Fibroblast of lung (primary cell): ENCODE measurements at regions not wholly inside any gene's neighbourhood (a gene's known extent, or its start where the extent isn't known, plus 50 kb on each side); places are given as distances from the start of the nearest gene placed in this dataset.

Experiments used
- DNase-seq, 2 donors: peaks; one replicate each; pipeline versions ENCODE4 v3.0.0 to v3.0.0-alpha.2; 2010; ENCODE audit warnings: low read depth in 2 of 2
- H2AFZ ChIP-seq: 2 replicates; pipeline ENCODE4 v1.5.1; 2012; ENCODE audit warnings: low read length, control low read depth, inconsistent platforms
- H3K27ac ChIP-seq: 2 replicates; pipeline ENCODE4 v1.5.1; 2011; ENCODE audit warnings: low read length, control low read depth; ENCODE audit not compliant: insufficient read depth
- H3K27me3 ChIP-seq: 2 replicates; pipeline ENCODE4 v1.5.1; 2011; ENCODE audit warnings: mild to moderate bottlenecking, low read length; ENCODE audit not compliant: control insufficient read depth, insufficient read depth
- H3K36me3 ChIP-seq: 2 replicates; pipeline ENCODE4 v1.5.1; 2011; ENCODE audit warnings: low read length; ENCODE audit not compliant: control insufficient read depth, insufficient read depth
- H3K4me1 ChIP-seq: 2 replicates; pipeline ENCODE4 v1.5.1; 2011; ENCODE audit warnings: low read length; ENCODE audit not compliant: control insufficient read depth, insufficient read depth; ENCODE audit errors: extremely low read depth
- H3K4me2 ChIP-seq: 2 replicates; pipeline ENCODE4 v1.5.1; 2011; ENCODE audit warnings: low read length, control low read depth; ENCODE audit not compliant: insufficient read depth; ENCODE audit errors: extremely low read depth
- H3K4me3 ChIP-seq, 4 experiments: fragments of 200-600 bp in 1 of 4; sonication (generic) in 1 of 4; replicated peaks in 1 of 4; 2 replicates each; pipeline ENCODE4 v1.5.1; 2011 to 2016; ENCODE audit warnings: low read length in 4 of 4, low read depth in 3 of 4, mild to moderate bottlenecking in 3 of 4, control low read depth in 2 of 4, inconsistent platforms in 1 of 4, mixed read lengths in 1 of 4; ENCODE audit not compliant: insufficient read depth in 1 of 4; ENCODE audit errors: control extremely low read depth in 1 of 4
- H3K79me2 ChIP-seq: 2 replicates; pipeline ENCODE4 v1.5.1; 2012; ENCODE audit warnings: mild to moderate bottlenecking, low read length, inconsistent platforms; ENCODE audit not compliant: control insufficient read depth, insufficient read depth
- H3K9ac ChIP-seq: 2 replicates; pipeline ENCODE4 v1.5.1; 2011; ENCODE audit warnings: mild to moderate bottlenecking, low read length, control low read depth; ENCODE audit not compliant: insufficient read depth
- H3K9me3 ChIP-seq: 2 replicates; pipeline ENCODE4 v1.5.1; 2012; ENCODE audit warnings: low read depth, low read length; ENCODE audit not compliant: control insufficient read depth, insufficient read depth
- H4K20me1 ChIP-seq: 2 replicates; pipeline ENCODE4 v1.5.1; 2011; ENCODE audit warnings: low read length; ENCODE audit not compliant: control insufficient read depth, insufficient read depth; ENCODE audit errors: extremely low read depth
- CTCF ChIP-seq, 2 donors: IDR thresholded peaks in 1 of 2; conservative IDR thresholded peaks in 1 of 2; 1 replicate in 1 of 2; 2 replicates in 1 of 2; pipeline ENCODE4 v1.5.1; 2011 to 2012; ENCODE audit warnings: low read length in 2 of 2, control low read depth in 1 of 2, inconsistent platforms in 1 of 2, low read depth in 1 of 2, mild to moderate bottlenecking in 1 of 2
- EZH2 ChIP-seq: IDR thresholded peaks from 2 replicates; pipeline ENCODE4 v1.5.1; 2012; ENCODE audit warnings: low read length, control low read depth, mild to moderate bottlenecking; ENCODE audit errors: missing control alignments

- Histone ChIP-seq H3K9me3 (no peaks in the 10 kb centered on the region), H3K4me3 (no peak overlapping the region), H4K20me1 (no peaks in the 10 kb centered on the region), H3K4me2 (no peak overlapping the region), H2AFZ (no peak overlapping the region), H3K27ac (no peak overlapping the region), H3K4me1 (no peaks in the 10 kb centered on the region), H3K36me3 (no peaks in the 10 kb centered on the region), H3K9ac (no peak overlapping the region), H3K79me2 (no peaks in the 10 kb centered on the region), H3K27me3 (no peaks in the 10 kb centered on the region)
- no peak for TF ChIP-seq CTCF (conservative IDR thresholded peaks at IDR 0.05 in 1 of 2, IDR thresholded peaks at IDR 0.05 in 1 of 2; ENCODE audit: low read depth in 1 of 2, low read length in 2 of 2)
- TF ChIP-seq EZH2: no peak
- DNase-seq: no peak
Measured at GRCh38 chr20:11654766-11655165, 262.9 kb upstream of the BTBD3 start.

- H3K27ac ChIP-seq: no peak overlapping the region
- no peaks in the 10 kb centered on the region for H3K9me3 ChIP-seq
- H3K36me3 ChIP-seq: no peaks in the 10 kb centered on the region
Measured at GRCh38 chr20:11660673-11661072, 257.0 kb upstream of the BTBD3 start.

GRCh38 chr20:11671015-11671511, 246.6 kb upstream of the BTBD3 start:
- Histone ChIP-seq H3K4me2 (no peak overlapping the region), H3K36me3 (no peaks in the 10 kb centered on the region), H3K27me3 (no peaks in the 10 kb centered on the region), H3K4me3 (no peak overlapping the region), H4K20me1 (no peaks in the 10 kb centered on the region), H3K9me3 (no peaks in the 10 kb centered on the region), H3K27ac (no peak overlapping the region), H3K79me2 (no peaks in the 10 kb centered on the region), H3K9ac (no peak overlapping the region), H3K4me1 (no peaks in the 10 kb centered on the region), H2AFZ (no peak overlapping the region)
- TF ChIP-seq CTCF (conservative IDR thresholded peaks at IDR 0.05 in 1 of 2, IDR thresholded peaks at IDR 0.05 in 1 of 2; ENCODE audit: low read depth in 1 of 2, low read length in 2 of 2) (no peak), EZH2 (no peak)
- no peak for DNase-seq

More at GRCh38 chr20:11660673-11661072, 257.0 kb upstream of the BTBD3 start:
- Histone ChIP-seq H2AFZ (no peak overlapping the region), H3K4me3 (no peak overlapping the region), H3K4me2 (no peak overlapping the region), H4K20me1 (no peaks in the 10 kb centered on the region), H3K27me3 (no peaks in the 10 kb centered on the region), H3K4me1 (no peaks in the 10 kb centered on the region), H3K79me2 (no peaks in the 10 kb centered on the region), H3K9ac (no peak overlapping the region)
- no peak for TF ChIP-seq EZH2
- TF ChIP-seq CTCF (conservative IDR thresholded peaks at IDR 0.05 in 1 of 2, IDR thresholded peaks at IDR 0.05 in 1 of 2; ENCODE audit: low read depth in 1 of 2, low read length in 2 of 2): no peak
- DNase-seq: no peak
